CD14-positive monocyte (primary cell): ENCODE measurements at regions not wholly inside any gene's neighbourhood (a gene's known extent, or its start where the extent isn't known, plus 50 kb on each side); places are given as distances from the start of the nearest gene placed in this dataset.

Experiments used
- DNase-seq, 3 donors: peaks; one replicate each; pipeline ENCODE4 v3.0.0-alpha.2; 2011 to 2022
- H2AFZ ChIP-seq: 2 replicates; pipeline ENCODE4 v1.6.0; 2012; ENCODE audit warnings: mild to moderate bottlenecking, low read depth, low read length, inconsistent platforms; ENCODE audit not compliant: insufficient read depth, poor library complexity, severe bottlenecking
- H3K27ac ChIP-seq, 2 donors: 1 replicate in 1 of 2; 2 replicates in 1 of 2; pipeline ENCODE4 v1.5.1; 2012 to 2013; ENCODE audit warnings: low read length in 2 of 2, control low read depth in 1 of 2, inconsistent platforms in 1 of 2, low read depth in 1 of 2, mild to moderate bottlenecking in 1 of 2
- H3K27me3 ChIP-seq, 2 donors: one replicate each; pipeline versions ENCODE4 v1.6.0 to v1.6.1; 2011 to 2013; ENCODE audit warnings: low read length in 2 of 2; ENCODE audit not compliant: control insufficient read depth in 2 of 2, insufficient read depth in 2 of 2
- H3K36me3 ChIP-seq, 2 donors: replicated peaks in 1 of 2; 1 replicate in 1 of 2; 2 replicates in 1 of 2; pipeline versions ENCODE4 v1.5.1 to v1.6.1; 2012 to 2013; ENCODE audit warnings: low read length in 2 of 2, control low read depth in 1 of 2, inconsistent platforms in 1 of 2, mild to moderate bottlenecking in 1 of 2; ENCODE audit not compliant: insufficient read depth in 2 of 2, control insufficient read depth in 1 of 2
- H3K4me1 ChIP-seq, 2 donors: 1 replicate in 1 of 2; 2 replicates in 1 of 2; pipeline versions ENCODE4 v1.5.1 to v1.6.1; 2012 to 2013; ENCODE audit warnings: low read length in 2 of 2, control low read depth in 1 of 2, inconsistent platforms in 1 of 2, mild to moderate bottlenecking in 1 of 2, moderate library complexity in 1 of 2; ENCODE audit not compliant: insufficient read depth in 2 of 2, control insufficient read depth in 1 of 2
- H3K4me2 ChIP-seq: replicated peaks from 2 replicates; pipeline ENCODE3; 2012; ENCODE audit warnings: low read length, moderate library complexity, mild to moderate bottlenecking; ENCODE audit not compliant: poor library complexity, severe bottlenecking; ENCODE audit errors: extremely low read depth
- H3K4me3 ChIP-seq, 3 experiments: fragments of 200-600 bp in 1 of 3; sonication (generic) in 1 of 3; replicated peaks in 1 of 3; 1 replicate in 2 of 3; 2 replicates in 1 of 3; pipeline ENCODE4 v1.5.1; 2011 to 2013; ENCODE audit warnings: low read length in 3 of 3, mild to moderate bottlenecking in 3 of 3, control low read depth in 2 of 3, low read depth in 2 of 3, inconsistent platforms in 1 of 3, moderate library complexity in 1 of 3
- H3K79me2 ChIP-seq: 2 replicates; pipeline ENCODE4 v1.6.0; 2012; ENCODE audit warnings: mild to moderate bottlenecking, control low read depth, inconsistent platforms, low read length, moderate library complexity; ENCODE audit not compliant: insufficient read depth
- H3K9ac ChIP-seq: 2 replicates; pipeline ENCODE4 v1.6.0; 2017; ENCODE audit warnings: low read length, mild to moderate bottlenecking; ENCODE audit not compliant: insufficient read depth, poor library complexity, severe bottlenecking
- H3K9me3 ChIP-seq, 2 donors: replicated peaks in 1 of 2; 1 replicate in 1 of 2; 2 replicates in 1 of 2; pipeline versions ENCODE4 v1.5.1 to v1.6.1; 2012 to 2013; ENCODE audit warnings: low read length in 2 of 2, control low read depth in 1 of 2; ENCODE audit not compliant: control insufficient read depth in 1 of 2, insufficient read depth in 1 of 2
- H4K20me1 ChIP-seq: 2 replicates; pipeline ENCODE4 v1.6.0; 2012; ENCODE audit warnings: mild to moderate bottlenecking, low read length, control low read depth, moderate library complexity; ENCODE audit not compliant: insufficient read depth
- H3K27ac Mint-ChIP-seq, 7 donors: one replicate each; pipeline ENCODE4 v1.8.0; 2020; ENCODE audit warnings: mild to moderate bottlenecking in 7 of 7, mixed read lengths in 7 of 7, moderate library complexity in 6 of 7, inconsistent platforms in 2 of 7
- H3K27me3 Mint-ChIP-seq, 3 donors: one replicate each; pipeline ENCODE4 v1.8.0; 2021 to 2022; ENCODE audit warnings: low read depth in 3 of 3, mild to moderate bottlenecking in 3 of 3, mixed read lengths in 3 of 3, moderate library complexity in 3 of 3, inconsistent platforms in 1 of 3
- H3K36me3 Mint-ChIP-seq, 2 donors: one replicate each; pipeline ENCODE4 v1.8.0; 2020; ENCODE audit warnings: mixed read lengths in 2 of 2, inconsistent platforms in 1 of 2, mild to moderate bottlenecking in 1 of 2
- H3K4me1 Mint-ChIP-seq: one replicate; pipeline ENCODE4 v1.8.0; 2020; ENCODE audit warnings: mild to moderate bottlenecking, mixed read lengths
- H3K4me3 Mint-ChIP-seq, 2 donors: one replicate each; pipeline ENCODE4 v1.8.0; 2020; ENCODE audit warnings: mild to moderate bottlenecking in 2 of 2, mixed read lengths in 2 of 2, moderate library complexity in 1 of 2
- H3K9me3 Mint-ChIP-seq, 7 donors: one replicate each; pipeline ENCODE4 v1.8.0; 2020 to 2022; ENCODE audit warnings: mixed read lengths in 7 of 7, mild to moderate bottlenecking in 6 of 7, moderate library complexity in 6 of 7, inconsistent platforms in 2 of 7
- CTCF ChIP-seq: fragments of 200-600 bp; IDR thresholded peaks from one replicate; pipeline ENCODE4 v1.8.0; 2022; ENCODE audit warnings: antibody characterized with exemption, mild to moderate bottlenecking
- WGBS: methylation state at CpG from one replicate; pipeline ENCODE4 v1.1.5; 2013; ENCODE audit warnings: missing lambda C conversion rate; ENCODE audit not compliant: insufficient coverage; 5-methylcytosine and 5-hydroxymethylcytosine counted together
- intact Hi-C, 2 donors: fragments of 100-400 bp; cut with micrococcal nuclease; formaldehyde crosslinking; loops; one replicate each; pipeline versions ENCODE4 v1.15.0 to v1.15.1; 2023

GRCh38 chr21:14712121-14712715, 166.1 kb upstream of the SAMSN1 start:
- no peak for TF ChIP-seq CTCF
- no CpG with 5 or more reads among the region's 1 CpG for WGBS
- no peaks in the 10 kb centered on the region for H3K4me1 Mint-ChIP-seq
- no peak overlapping the region for H2AFZ ChIP-seq
- no peaks in the 10 kb centered on the region for H4K20me1 ChIP-seq
- intact Hi-C loops = loop anchor here in 1 of 2 donors (10.0 kb wide), 1 partner anchor 57 kb away; no protein-coding TSS in a partner anchor
- H3K27me3 Mint-ChIP-seq = no peaks in the 10 kb centered on the region
- no peak for DNase-seq
- H3K27ac Mint-ChIP-seq = no peak overlapping the region
- H3K36me3 ChIP-seq = no peaks in the 10 kb centered on the region
- peaks cover 0 to 6% of the 10 kb centered on the region in 2 donors for H3K9me3 ChIP-seq
- H3K4me2 ChIP-seq = no peak overlapping the region
- no peak overlapping the region for H3K4me3 Mint-ChIP-seq
- H3K79me2 ChIP-seq = no peaks in the 10 kb centered on the region
- H3K9me3 Mint-ChIP-seq = peaks cover 4 to 15% (median 8%) of the 10 kb centered on the region in 7 donors
- peaks cover 0 to 5% of the 10 kb centered on the region in 2 donors for H3K36me3 Mint-ChIP-seq
- no peak overlapping the region for H3K27ac ChIP-seq
- H3K4me1 ChIP-seq = no peaks in the 10 kb centered on the region
- H3K27me3 ChIP-seq = no peaks in the 10 kb centered on the region
- H3K4me3 ChIP-seq = no peak overlapping the region
- H3K9ac ChIP-seq = no peak overlapping the region

- no peaks in the 10 kb centered on the region for H3K4me1 Mint-ChIP-seq
- no peaks in the 10 kb centered on the region for H3K4me1 ChIP-seq
- no peak overlapping the region for H3K9ac ChIP-seq
- H2AFZ ChIP-seq = no peak overlapping the region
- H3K36me3 Mint-ChIP-seq = peaks cover 0 to 5% of the 10 kb centered on the region in 2 donors
- peaks cover 4 to 15% (median 8%) of the 10 kb centered on the region in 7 donors for H3K9me3 Mint-ChIP-seq
- no peaks in the 10 kb centered on the region for H3K36me3 ChIP-seq
- no peak overlapping the region for H3K4me2 ChIP-seq
- peaks cover 0 to 6% of the 10 kb centered on the region in 2 donors for H3K9me3 ChIP-seq
- H3K79me2 ChIP-seq = no peaks in the 10 kb centered on the region
- no CpG with 5 or more reads among the region's 1 CpG for WGBS
- H4K20me1 ChIP-seq = no peaks in the 10 kb centered on the region
- TF ChIP-seq CTCF = no peak
- no peak overlapping the region for H3K27ac ChIP-seq
- H3K4me3 Mint-ChIP-seq = no peak overlapping the region
- H3K27me3 ChIP-seq = no peaks in the 10 kb centered on the region
- no peak overlapping the region for H3K4me3 ChIP-seq
- H3K27ac Mint-ChIP-seq = no peak overlapping the region
- DNase-seq = no peak
- intact Hi-C loops = loop anchor here in 1 of 2 donors (10.0 kb wide), 1 partner anchor 56 kb away; no protein-coding TSS in a partner anchor
- H3K27me3 Mint-ChIP-seq = no peaks in the 10 kb centered on the region
These were observed 165.2 kb upstream of the SAMSN1 start for GRCh38 chr21:14711287-14711686.
